ENCODE measurements at regions not wholly inside any gene's neighbourhood (a gene's known extent, or its start where the extent isn't known, plus 50 kb on each side); places are given as distances from the start of the nearest gene placed in this dataset.

- DNase-seq (ENCODE audit: low read depth) = no peak
- TF ChIP-seq CTCF (IDR thresholded peaks at IDR 0.05; ENCODE audit: control insufficient read depth, extremely low read depth, insufficient read depth) = no peak
Measured at GRCh38 chr16:74184839-74185238, 111.8 kb upstream of the PSMD7 start.

GRCh38 chr16:74183601-74184360, 112.8 kb upstream of the PSMD7 start:
- TF ChIP-seq CTCF (IDR thresholded peaks at IDR 0.05; ENCODE audit: control insufficient read depth, extremely low read depth, insufficient read depth) = no peak
- H3K4me3 ChIP-seq (ENCODE audit: low read depth, low read length) = no peak overlapping the region
- DNase-seq (ENCODE audit: low read depth) = no peak

More at GRCh38 chr16:74184839-74185238, 111.8 kb upstream of the PSMD7 start:
- no peak overlapping the region for H3K4me3 ChIP-seq (ENCODE audit: low read depth, low read length)

GRCh38 chr16:74169687-74170376, 126.8 kb upstream of the PSMD7 start:
- TF ChIP-seq CTCF (IDR thresholded peaks at IDR 0.05; ENCODE audit: control insufficient read depth, extremely low read depth, insufficient read depth) = no peak
- no peak for DNase-seq (ENCODE audit: low read depth)
- H3K4me3 ChIP-seq (ENCODE audit: low read depth, low read length) = no peak overlapping the region

- no peak overlapping the region for H3K4me3 ChIP-seq (ENCODE audit: low read depth, low read length)
- no peak for TF ChIP-seq CTCF (IDR thresholded peaks at IDR 0.05; ENCODE audit: control insufficient read depth, extremely low read depth, insufficient read depth)
- no peak for DNase-seq (ENCODE audit: low read depth)
Measured at GRCh38 chr16:74169066-74169465, 127.5 kb upstream of the PSMD7 start.

GRCh38 chr16:74168445-74168844, 128.2 kb upstream of the PSMD7 start:
- no peak overlapping the region for H3K4me3 ChIP-seq (ENCODE audit: low read depth, low read length)
- no peak for DNase-seq (ENCODE audit: low read depth)
- TF ChIP-seq CTCF (IDR thresholded peaks at IDR 0.05; ENCODE audit: control insufficient read depth, extremely low read depth, insufficient read depth) = no peak

GRCh38 chr16:74166456-74166855, 130.2 kb upstream of the PSMD7 start:
- H3K4me3 ChIP-seq (ENCODE audit: low read depth, low read length) = no peak overlapping the region
- no peak for DNase-seq (ENCODE audit: low read depth)
- no peak for TF ChIP-seq CTCF (IDR thresholded peaks at IDR 0.05; ENCODE audit: control insufficient read depth, extremely low read depth, insufficient read depth)
